ENCODE measurements at regions not wholly inside any gene's neighbourhood (a gene's known extent, or its start where the extent isn't known, plus 50 kb on each side); places are given as distances from the start of the nearest gene placed in this dataset.

- no peak for TF ChIP-seq POLR2A (IDR thresholded peaks at IDR 0.05; ENCODE audit: extremely low read depth, insufficient read length)
- TF ChIP-seq MAX (IDR thresholded peaks at IDR 0.05; ENCODE audit: low read depth, low read length): no peak
- TF ChIP-seq MYC (IDR thresholded peaks at IDR 0.05; ENCODE audit: low read depth, low read length): no peak
- TF ChIP-seq CTCF (IDR thresholded peaks at IDR 0.05; ENCODE audit: low read depth, low read length): no peak
- no peak overlapping the region for H3K4me3 ChIP-seq (ENCODE audit: low read depth, low read length)
- DNase-seq (ENCODE audit: low read depth): no peak
Observed at GRCh38 chr7:16046041-16046440, 359.6 kb upstream of the MEOX2 start.

GRCh38 chr7:16045296-16045695 lies 358.8 kb upstream of the MEOX2 start:
- H3K4me3 ChIP-seq (ENCODE audit: low read depth, low read length): no peak overlapping the region
- TF ChIP-seq CTCF (IDR thresholded peaks at IDR 0.05; ENCODE audit: low read depth, low read length) (no peak), MAX (IDR thresholded peaks at IDR 0.05; ENCODE audit: low read depth, low read length) (no peak), POLR2A (IDR thresholded peaks at IDR 0.05; ENCODE audit: extremely low read depth, insufficient read length) (no peak), MYC (IDR thresholded peaks at IDR 0.05; ENCODE audit: low read depth, low read length) (no peak)
- DNase-seq (ENCODE audit: low read depth): no peak

GRCh38 chr7:16044645-16045044 lies 358.2 kb upstream of the MEOX2 start:
- no peak overlapping the region for H3K4me3 ChIP-seq (ENCODE audit: low read depth, low read length)
- TF ChIP-seq POLR2A (IDR thresholded peaks at IDR 0.05; ENCODE audit: extremely low read depth, insufficient read length): no peak
- TF ChIP-seq MYC (IDR thresholded peaks at IDR 0.05; ENCODE audit: low read depth, low read length): no peak
- TF ChIP-seq CTCF (IDR thresholded peaks at IDR 0.05; ENCODE audit: low read depth, low read length): no peak
- no peak for TF ChIP-seq MAX (IDR thresholded peaks at IDR 0.05; ENCODE audit: low read depth, low read length)
- no peak for DNase-seq (ENCODE audit: low read depth)

- TF ChIP-seq MAX (IDR thresholded peaks at IDR 0.05; ENCODE audit: low read depth, low read length) (no peak), CTCF (IDR thresholded peaks at IDR 0.05; ENCODE audit: low read depth, low read length) (no peak), POLR2A (IDR thresholded peaks at IDR 0.05; ENCODE audit: extremely low read depth, insufficient read length) (no peak), MYC (IDR thresholded peaks at IDR 0.05; ENCODE audit: low read depth, low read length) (no peak)
- H3K4me3 ChIP-seq (ENCODE audit: low read depth, low read length): no peak overlapping the region
- no peak for DNase-seq (ENCODE audit: low read depth)
Observed at GRCh38 chr7:16040346-16040745, 353.9 kb upstream of the MEOX2 start.

- TF ChIP-seq POLR2A (IDR thresholded peaks at IDR 0.05; ENCODE audit: extremely low read depth, insufficient read length) (no peak), MYC (IDR thresholded peaks at IDR 0.05; ENCODE audit: low read depth, low read length) (no peak), MAX (IDR thresholded peaks at IDR 0.05; ENCODE audit: low read depth, low read length) (no peak), CTCF (IDR thresholded peaks at IDR 0.05; ENCODE audit: low read depth, low read length) (no peak)
- no peak for DNase-seq (ENCODE audit: low read depth)
- no peak overlapping the region for H3K4me3 ChIP-seq (ENCODE audit: low read depth, low read length)
Observed at GRCh38 chr7:16038906-16039305, 352.4 kb upstream of the MEOX2 start.

GRCh38 chr7:16035392-16035791 lies 348.9 kb upstream of the MEOX2 start:
- no peak overlapping the region for H3K4me3 ChIP-seq (ENCODE audit: low read depth, low read length)
- no peak for DNase-seq (ENCODE audit: low read depth)
- TF ChIP-seq CTCF (IDR thresholded peaks at IDR 0.05; ENCODE audit: low read depth, low read length) (no peak), MAX (IDR thresholded peaks at IDR 0.05; ENCODE audit: low read depth, low read length) (no peak), POLR2A (IDR thresholded peaks at IDR 0.05; ENCODE audit: extremely low read depth, insufficient read length) (no peak), MYC (IDR thresholded peaks at IDR 0.05; ENCODE audit: low read depth, low read length) (no peak)

Data from NB4 (cell line).